Activated B cell treated with CpG ODN at 0.5 μM for 24 hours (primary cell): ENCODE measurements at regions not wholly inside any gene's neighbourhood (a gene's known extent, or its start where the extent isn't known, plus 50 kb on each side); places are given as distances from the start of the nearest gene placed in this dataset.

ENCODE experiments used
- ATAC-seq: fragments of 200-7000 bp; cut with Tn5 transposase; one replicate; pipeline ENCODE4 v1.10.0; 2021; ENCODE audit warnings: low read depth, mild to moderate bottlenecking, moderate library complexity
- CTCF ChIA-PET: fragments of 350-600 bp; sonication (Branson Sonifier 250); formaldehyde crosslinking; loops from one replicate; lab custom pipeline; 2021; ENCODE audit warnings: antibody characterized with exemption; lab: Charles Lee
- POLR2A ChIA-PET: fragments of 350-600 bp; sonication (Branson Sonifier 250); formaldehyde crosslinking; loops from one replicate; lab custom pipeline; 2021; ENCODE audit warnings: antibody characterized with exemption; lab: Charles Lee
- DNase-seq: peaks from one replicate; pipeline ENCODE4 v3.0.0; 2022
- H3K27ac Mint-ChIP-seq: one replicate; pipeline ENCODE4 v1.8.0; 2020; ENCODE audit warnings: mixed read lengths
- H3K27me3 Mint-ChIP-seq: one replicate; pipeline ENCODE4 v1.8.0; 2021; ENCODE audit warnings: mixed read lengths
- H3K36me3 Mint-ChIP-seq: one replicate; pipeline ENCODE4 v1.8.0; 2021; ENCODE audit warnings: low read depth, mixed read lengths
- H3K4me1 Mint-ChIP-seq: one replicate; pipeline ENCODE4 v1.8.0; 2021; ENCODE audit warnings: mixed read lengths
- H3K4me3 Mint-ChIP-seq: one replicate; pipeline ENCODE4 v1.8.0; 2020; ENCODE audit warnings: mild to moderate bottlenecking, mixed read lengths
- H3K9me3 Mint-ChIP-seq: one replicate; pipeline ENCODE4 v1.8.0; 2020; ENCODE audit warnings: mixed read lengths
- CTCF ChIP-seq: fragments of 200-600 bp; IDR thresholded peaks from one replicate; pipeline ENCODE4 v1.8.0; 2022; ENCODE audit warnings: antibody characterized with exemption, mild to moderate bottlenecking
- intact Hi-C: fragments of 100-400 bp; cut with micrococcal nuclease; formaldehyde crosslinking; loops from one replicate; pipeline ENCODE4 v1.15.1; 2024

- intact Hi-C loops, result no loop called here
- no peak overlapping the region for H3K27ac Mint-ChIP-seq
Measured at GRCh38 chr13:75071395-75071794, 410.6 kb downstream of the TBC1D4 start.

DNA sequence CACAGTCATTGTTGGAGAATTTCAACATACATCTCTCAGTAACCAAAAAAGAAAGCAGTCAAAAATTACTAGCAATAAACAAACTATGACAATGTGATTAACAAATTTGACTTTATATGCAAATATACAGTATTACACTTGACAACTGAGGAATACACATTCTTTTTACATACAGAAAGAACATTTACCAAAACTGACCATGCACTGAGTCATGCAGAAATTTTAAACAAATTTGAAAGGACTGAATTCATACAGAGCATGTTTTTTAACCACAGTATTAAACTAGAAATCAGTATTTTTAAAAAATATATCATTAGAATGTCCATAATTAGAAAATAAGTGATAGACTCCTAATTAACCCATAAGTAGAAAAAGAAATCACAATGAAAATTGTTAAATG is 420.1 kb downstream of the TBC1D4 start:
- H3K27ac Mint-ChIP-seq, result no peak overlapping the region
- no peaks in the 10 kb centered on the region for H3K4me1 Mint-ChIP-seq
- H3K4me3 Mint-ChIP-seq, result no peak overlapping the region
- intact Hi-C loops, result no loop called here
- DNase-seq (no peak), ATAC-seq (no peak)
- POLR2A ChIA-PET, result no interaction called here
- H3K9me3 Mint-ChIP-seq, result no peaks in the 10 kb centered on the region
- no peaks in the 10 kb centered on the region for H3K27me3 Mint-ChIP-seq
- TF ChIP-seq CTCF, result no peak
- H3K36me3 Mint-ChIP-seq, result no peaks in the 10 kb centered on the region
- CTCF ChIA-PET, result no interaction called here

More at GRCh38 chr13:75071395-75071794, 410.6 kb downstream of the TBC1D4 start:
- ChIA-PET POLR2A (no interaction called here), CTCF (no interaction called here)
- Mint-ChIP-seq H3K4me3 (no peak overlapping the region), H3K27me3 (no peaks in the 10 kb centered on the region), H3K4me1 (no peaks in the 10 kb centered on the region), H3K9me3 (no peaks in the 10 kb centered on the region), H3K36me3 (no peaks in the 10 kb centered on the region)
- DNase-seq, result no peak
- ATAC-seq, result no peak
- no peak for TF ChIP-seq CTCF

DNA sequence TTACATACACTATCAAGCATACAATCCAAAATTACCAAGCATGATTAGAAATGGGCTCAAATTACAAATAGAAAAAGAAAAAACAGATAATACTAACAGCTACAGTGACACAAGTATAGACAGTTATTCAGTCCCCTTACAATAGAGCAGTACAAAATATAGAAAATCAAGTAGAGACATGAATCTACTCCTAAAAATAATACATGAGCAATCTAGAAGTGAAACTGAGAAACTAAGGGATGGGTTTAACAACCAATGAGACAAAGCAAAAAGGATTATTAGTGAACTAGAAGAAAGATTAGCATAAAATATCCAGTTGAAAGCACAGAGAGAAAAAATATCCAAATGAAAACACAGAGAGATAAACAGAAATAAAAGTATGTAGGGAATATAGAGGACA is 426.7 kb downstream of the TBC1D4 start:
- Mint-ChIP-seq H3K27ac (no peak overlapping the region), H3K4me1 (no peaks in the 10 kb centered on the region), H3K9me3 (no peaks in the 10 kb centered on the region), H3K27me3 (no peaks in the 10 kb centered on the region), H3K36me3 (no peaks in the 10 kb centered on the region), H3K4me3 (no peak overlapping the region)
- ChIA-PET POLR2A (no interaction called here), CTCF (no interaction called here)
- no peak for ATAC-seq
- DNase-seq, result no peak
- intact Hi-C loops, result no loop called here
- no peak for TF ChIP-seq CTCF

DNA sequence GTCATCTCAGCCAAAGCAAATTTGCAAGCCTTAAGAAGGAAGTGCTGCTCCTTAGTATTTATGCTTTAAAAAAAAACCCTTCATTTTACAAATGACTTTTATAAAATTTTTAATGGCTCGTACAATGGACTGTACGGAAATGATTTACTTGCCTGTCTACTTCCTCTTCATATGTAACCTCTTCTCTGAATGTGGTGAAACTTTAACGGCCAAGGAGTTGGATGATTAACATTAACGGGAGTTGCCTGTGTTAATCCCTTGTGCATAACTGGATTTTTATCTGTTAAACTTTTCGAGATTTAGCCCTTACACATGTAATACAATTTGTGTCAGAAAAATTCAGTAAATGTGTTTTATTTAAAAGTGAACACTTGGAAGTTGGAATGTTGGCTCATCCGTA is 429.4 kb downstream of the TBC1D4 start:
- Mint-ChIP-seq H3K4me3 (no peak overlapping the region), H3K27me3 (no peaks in the 10 kb centered on the region), H3K27ac (no peak overlapping the region), H3K4me1 (no peaks in the 10 kb centered on the region), H3K36me3 (no peaks in the 10 kb centered on the region), H3K9me3 (peaks cover 4% of the 10 kb centered on the region)
- intact Hi-C loops, result no loop called here
- DNase-seq (no peak), ATAC-seq (no peak)
- no peak for TF ChIP-seq CTCF
- ChIA-PET CTCF (no interaction called here), POLR2A (no interaction called here)

DNA sequence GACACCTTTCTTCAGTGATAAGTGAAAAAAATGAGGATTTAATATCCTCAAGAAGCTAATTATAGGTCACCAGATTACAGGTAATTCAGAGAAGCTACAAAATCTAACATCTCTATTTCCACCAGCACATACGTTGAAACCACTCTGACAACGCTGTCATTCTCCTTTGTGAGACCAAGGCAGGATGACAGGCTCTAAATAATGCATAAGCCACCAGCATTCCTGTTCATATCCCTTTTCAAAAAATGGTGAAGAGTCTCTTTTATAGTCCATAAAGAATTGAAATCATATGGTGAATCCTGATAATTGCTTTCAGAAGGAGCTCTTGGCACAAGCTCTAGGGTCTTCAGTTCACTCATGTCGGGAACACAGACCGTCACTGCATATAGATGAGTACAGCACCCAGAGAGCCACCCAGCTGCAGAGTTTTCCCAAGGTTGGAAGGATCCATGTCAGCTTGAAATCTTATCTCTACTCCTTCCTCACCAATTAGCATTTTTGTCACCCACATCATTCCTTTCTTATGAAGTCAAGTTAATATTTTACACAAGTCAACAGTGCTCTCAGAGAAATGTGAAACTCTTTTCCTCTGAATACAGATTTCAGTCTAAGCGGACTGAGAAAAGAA is 431.4 kb downstream of the TBC1D4 start:
- Mint-ChIP-seq H3K9me3 (peaks cover 4% of the 10 kb centered on the region), H3K4me3 (no peak overlapping the region), H3K4me1 (no peaks in the 10 kb centered on the region), H3K27me3 (no peaks in the 10 kb centered on the region), H3K27ac (no peak overlapping the region), H3K36me3 (no peaks in the 10 kb centered on the region)
- ChIA-PET POLR2A (no interaction called here), CTCF (no interaction called here)
- ATAC-seq (no peak), DNase-seq (no peak)
- intact Hi-C loops, result no loop called here
- no peak for TF ChIP-seq CTCF
